MG63 (cell line): ENCODE measurements at regions not wholly inside any gene's neighbourhood (a gene's known extent, or its start where the extent isn't known, plus 50 kb on each side); places are given as distances from the start of the nearest gene placed in this dataset.

Source experiments
- DNase-seq: peaks from one replicate; pipeline ENCODE4 v3.0.0-alpha.2; 2020
- H3K27me3 ChIP-seq: fragments of 250-450 bp; sonication (Bioruptor Pico); 2 replicates; pipeline ENCODE4 v1.5.1; 2020; ENCODE audit warnings: mild to moderate bottlenecking, moderate library complexity
- H3K36me3 ChIP-seq: fragments of 250-450 bp; sonication (Bioruptor Pico); 2 replicates; pipeline ENCODE4 v1.5.1; 2020; ENCODE audit warnings: mild to moderate bottlenecking, moderate library complexity
- H3K4me3 ChIP-seq: fragments of 250-450 bp; sonication (Bioruptor Pico); 2 replicates; pipeline ENCODE4 v1.5.1; 2020; ENCODE audit warnings: mild to moderate bottlenecking, moderate library complexity
- H3K9me3 ChIP-seq: fragments of 250-450 bp; sonication (Bioruptor Pico); 2 replicates; pipeline ENCODE4 v1.5.1; 2020; ENCODE audit warnings: mild to moderate bottlenecking, moderate library complexity

GRCh38 chr3:174720717-174721116 lies 138.4 kb upstream of the NAALADL2 start:
- H3K27me3 ChIP-seq = no peaks in the 10 kb centered on the region
- no peaks in the 10 kb centered on the region for H3K36me3 ChIP-seq
- no peaks in the 10 kb centered on the region for H3K9me3 ChIP-seq
- DNase-seq = no peak
- no peak overlapping the region for H3K4me3 ChIP-seq

DNA sequence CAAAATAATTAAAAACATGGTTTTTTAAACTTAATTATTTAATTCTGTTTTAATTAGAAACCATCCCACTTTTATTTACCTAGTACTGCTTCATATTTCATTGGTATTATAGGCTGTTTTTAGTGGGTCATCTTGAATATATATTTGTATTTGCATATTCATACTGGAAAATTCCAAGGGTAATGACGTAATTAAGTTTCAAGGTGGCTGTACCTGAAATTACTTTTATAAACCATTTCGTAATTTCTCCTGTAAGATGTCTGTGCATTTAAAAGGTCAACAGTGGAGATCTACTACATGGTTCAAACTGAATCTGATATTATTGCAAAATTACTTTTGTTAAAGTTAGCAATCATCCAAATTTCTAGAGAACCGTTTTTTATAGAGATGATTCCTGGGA lies 133.8 kb upstream of the NAALADL2 start:
- no peak for DNase-seq
- Histone ChIP-seq H3K36me3 (no peaks in the 10 kb centered on the region), H3K4me3 (no peak overlapping the region), H3K9me3 (no peaks in the 10 kb centered on the region; the same call in 1 of the 2 replicates), H3K27me3 (no peaks in the 10 kb centered on the region)

GRCh38 chr3:174737966-174738365 lies 121.2 kb upstream of the NAALADL2 start:
- Histone ChIP-seq H3K4me3 (no peak overlapping the region), H3K9me3 (peaks cover 8% of the 10 kb centered on the region), H3K36me3 (no peaks in the 10 kb centered on the region), H3K27me3 (no peaks in the 10 kb centered on the region)
- no peak for DNase-seq

GRCh38 chr3:174749143-174749542 lies 110.0 kb upstream of the NAALADL2 start:
- no peak for DNase-seq
- no peak overlapping the region for H3K4me3 ChIP-seq
- H3K36me3 ChIP-seq = no peaks in the 10 kb centered on the region
- peaks cover 19% of the 10 kb centered on the region for H3K9me3 ChIP-seq
- H3K27me3 ChIP-seq = no peaks in the 10 kb centered on the region

GRCh38 chr3:174755833-174756829 lies 103.0 kb upstream of the NAALADL2 start:
- Histone ChIP-seq H3K36me3 (no peaks in the 10 kb centered on the region; the same call in 1 of the 2 replicates), H3K9me3 (peaks cover 7% of the 10 kb centered on the region; the same call in 1 of the 2 replicates), H3K4me3 (no peak overlapping the region), H3K27me3 (no peaks in the 10 kb centered on the region)
- DNase-seq = no peak

DNA sequence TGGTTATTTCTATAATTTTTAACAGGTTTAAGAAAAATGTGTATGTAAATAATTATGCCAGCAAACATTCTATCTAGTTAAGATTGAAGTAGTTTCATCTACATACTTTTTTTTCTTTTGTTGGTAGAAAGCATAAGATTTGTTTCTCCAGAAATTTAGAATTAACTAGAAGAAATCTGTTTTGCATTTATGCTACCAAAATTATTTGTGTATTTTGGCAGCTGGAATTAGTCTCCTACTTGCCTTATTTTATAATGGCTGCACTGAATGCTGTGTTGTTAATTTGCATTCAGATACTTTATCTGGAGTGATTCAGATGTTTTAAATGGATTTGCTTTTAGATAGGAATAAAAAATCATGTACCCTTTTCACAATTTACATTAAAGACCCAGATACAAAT lies 100.2 kb upstream of the NAALADL2 start:
- DNase-seq = no peak
- no peaks in the 10 kb centered on the region; the same call in 1 of the 2 replicates for H3K36me3 ChIP-seq
- H3K27me3 ChIP-seq = no peaks in the 10 kb centered on the region
- H3K9me3 ChIP-seq = peaks cover under 1% of the 10 kb centered on the region; the same call in 1 of the 2 replicates
- H3K4me3 ChIP-seq = no peak overlapping the region

DNA sequence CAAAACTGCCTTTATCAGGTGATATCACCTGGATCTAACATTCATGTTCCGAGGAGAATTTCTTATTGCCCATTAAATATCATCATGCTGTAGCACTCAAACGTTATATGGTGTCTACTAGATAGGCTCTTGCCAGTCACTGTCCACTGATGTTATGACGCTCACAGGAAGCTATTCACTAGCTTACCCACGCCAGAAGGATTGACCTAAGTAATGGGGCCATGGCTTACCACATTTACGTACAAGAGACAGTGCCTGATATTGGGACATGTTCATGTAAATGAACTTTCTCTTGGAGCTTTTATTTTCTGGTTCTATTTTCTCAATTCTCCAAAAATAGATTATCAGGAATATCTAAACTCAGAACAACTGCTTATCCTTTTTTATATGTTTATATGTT lies 91.7 kb upstream of the NAALADL2 start:
- H3K4me3 ChIP-seq = no peak overlapping the region
- peaks cover 8% of the 10 kb centered on the region for H3K9me3 ChIP-seq
- no peaks in the 10 kb centered on the region for H3K27me3 ChIP-seq
- DNase-seq = no peak
- peaks cover 16% of the 10 kb centered on the region for H3K36me3 ChIP-seq

DNA sequence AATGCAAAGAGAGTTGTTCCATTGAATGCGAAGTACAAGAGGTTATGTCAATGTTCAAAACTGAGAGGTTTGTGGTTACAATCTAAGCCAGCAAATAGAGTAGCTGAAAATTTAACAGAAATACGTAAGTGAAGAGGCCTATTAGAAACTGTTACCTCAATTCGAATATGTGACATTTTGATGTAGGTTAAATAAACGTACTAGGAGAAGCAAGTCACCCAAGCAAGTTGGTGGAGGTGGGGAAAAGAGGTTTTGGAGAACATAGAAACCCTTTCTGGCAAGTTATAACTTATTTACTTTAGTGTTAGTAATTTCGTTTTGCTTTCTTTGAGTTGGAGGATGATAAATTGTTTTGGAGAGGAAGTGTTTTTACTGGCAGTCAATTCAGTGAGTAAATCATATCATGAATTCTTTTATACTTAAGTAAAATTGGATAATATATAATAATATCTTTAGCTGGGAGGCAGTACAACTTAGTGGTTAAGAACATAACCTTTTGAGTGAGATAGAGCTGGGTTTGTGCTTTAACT lies 91.2 kb upstream of the NAALADL2 start:
- Histone ChIP-seq H3K9me3 (peaks cover 8% of the 10 kb centered on the region), H3K27me3 (no peaks in the 10 kb centered on the region), H3K36me3 (peaks cover 16% of the 10 kb centered on the region), H3K4me3 (no peak overlapping the region)
- DNase-seq = peak; percentile 43

GRCh38 chr3:174769171-174769570 lies 90.0 kb upstream of the NAALADL2 start:
- Histone ChIP-seq H3K36me3 (peaks cover 16% of the 10 kb centered on the region), H3K27me3 (no peaks in the 10 kb centered on the region), H3K4me3 (no peak overlapping the region), H3K9me3 (peaks cover 8% of the 10 kb centered on the region)
- no peak for DNase-seq

DNA sequence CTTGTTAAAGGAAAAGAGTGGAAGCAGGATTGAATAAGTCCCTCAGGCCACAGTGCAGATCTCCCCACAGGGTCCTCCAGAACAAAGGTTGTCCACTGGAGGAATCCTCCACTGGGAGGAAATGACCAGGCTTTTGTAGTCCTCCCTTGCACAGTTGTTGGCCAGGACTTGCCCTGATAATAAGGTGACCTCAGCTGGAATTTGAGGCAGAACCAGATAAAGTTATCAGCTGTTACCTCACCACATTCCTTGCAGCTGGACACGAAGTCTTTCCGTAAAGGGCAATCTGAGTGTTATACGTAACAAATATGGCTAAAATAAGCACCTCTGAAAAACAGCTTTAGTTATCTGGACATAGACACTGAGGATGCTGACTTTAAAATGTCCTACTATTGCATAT lies 83.5 kb upstream of the NAALADL2 start:
- DNase-seq = peak; percentile 8
- no peak overlapping the region for H3K4me3 ChIP-seq
- H3K36me3 ChIP-seq = peaks cover 5% of the 10 kb centered on the region; the same call in 1 of the 2 replicates
- peaks cover 10% of the 10 kb centered on the region for H3K9me3 ChIP-seq
- H3K27me3 ChIP-seq = no peaks in the 10 kb centered on the region

DNA sequence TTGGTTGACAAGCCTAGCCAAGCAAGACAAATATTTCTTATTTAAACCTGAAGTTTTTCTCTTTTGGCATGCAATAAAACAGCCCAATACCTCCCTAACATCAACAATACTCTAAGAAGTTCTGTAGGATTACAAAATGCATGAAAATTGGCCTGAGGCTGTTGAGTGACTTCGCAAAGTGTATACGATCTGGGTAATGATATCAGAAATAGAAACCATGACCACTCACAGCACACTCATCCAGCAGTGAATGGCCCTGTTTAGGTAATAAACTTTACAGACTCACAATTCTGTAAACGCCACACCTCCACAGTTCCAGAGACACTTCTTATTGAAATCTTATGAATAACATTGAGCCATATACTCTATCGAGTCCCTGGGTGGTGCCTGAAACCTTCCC lies 83.0 kb upstream of the NAALADL2 start:
- DNase-seq = peak; percentile 45

GRCh38 chr3:174776636-174777035 lies 82.5 kb upstream of the NAALADL2 start:
- H3K36me3 ChIP-seq = peaks cover 3% of the 10 kb centered on the region
- no peak overlapping the region for H3K4me3 ChIP-seq
- DNase-seq = no peak
- no peaks in the 10 kb centered on the region for H3K27me3 ChIP-seq
- peaks cover 17% of the 10 kb centered on the region for H3K9me3 ChIP-seq

More for the DNA sequence above, 83.0 kb upstream of the NAALADL2 start:
- Histone ChIP-seq H3K27me3 (no peaks in the 10 kb centered on the region), H3K9me3 (peaks cover 13% of the 10 kb centered on the region), H3K4me3 (no peak overlapping the region), H3K36me3 (peaks cover 3% of the 10 kb centered on the region; the same call in 1 of the 2 replicates)

- Histone ChIP-seq H3K36me3 (peaks cover 10% of the 10 kb centered on the region), H3K4me3 (no peak overlapping the region), H3K9me3 (peaks cover 25% of the 10 kb centered on the region), H3K27me3 (no peaks in the 10 kb centered on the region)
- DNase-seq = no peak
Measured at GRCh38 chr3:174777813-174778212, 81.3 kb upstream of the NAALADL2 start.

- peaks cover 16% of the 10 kb centered on the region for H3K36me3 ChIP-seq
- H3K9me3 ChIP-seq = peaks cover 37% of the 10 kb centered on the region
- H3K4me3 ChIP-seq = no peak overlapping the region
- no peak for DNase-seq
- no peaks in the 10 kb centered on the region for H3K27me3 ChIP-seq
Measured at GRCh38 chr3:174783502-174783901, 75.6 kb upstream of the NAALADL2 start.

- Histone ChIP-seq H3K36me3 (peaks cover 16% of the 10 kb centered on the region), H3K4me3 (no peak overlapping the region), H3K27me3 (no peaks in the 10 kb centered on the region), H3K9me3 (peaks cover 35% of the 10 kb centered on the region)
- DNase-seq = no peak
Measured at GRCh38 chr3:174784206-174784934, 74.8 kb upstream of the NAALADL2 start.

DNA sequence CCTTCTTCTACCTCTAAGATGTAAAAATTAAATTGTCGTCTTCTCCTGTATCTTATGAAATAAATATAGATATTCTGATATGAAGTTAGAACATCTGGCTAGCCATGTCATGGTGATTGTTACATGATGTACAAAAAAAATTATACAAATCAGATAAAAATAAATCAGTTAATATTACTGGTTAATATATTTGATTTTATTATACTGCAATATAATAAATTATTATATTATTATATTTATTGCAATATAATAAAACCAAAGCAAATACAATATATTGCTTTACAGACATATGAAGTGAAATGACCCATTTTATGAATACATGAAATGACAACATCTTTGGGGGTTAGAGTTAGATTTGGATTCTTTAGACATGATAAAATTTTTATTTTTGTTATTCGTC lies 72.3 kb upstream of the NAALADL2 start:
- no peak for DNase-seq
- Histone ChIP-seq H3K4me3 (no peak overlapping the region), H3K36me3 (peaks cover 11% of the 10 kb centered on the region), H3K9me3 (peaks cover 20% of the 10 kb centered on the region), H3K27me3 (no peaks in the 10 kb centered on the region)

DNA sequence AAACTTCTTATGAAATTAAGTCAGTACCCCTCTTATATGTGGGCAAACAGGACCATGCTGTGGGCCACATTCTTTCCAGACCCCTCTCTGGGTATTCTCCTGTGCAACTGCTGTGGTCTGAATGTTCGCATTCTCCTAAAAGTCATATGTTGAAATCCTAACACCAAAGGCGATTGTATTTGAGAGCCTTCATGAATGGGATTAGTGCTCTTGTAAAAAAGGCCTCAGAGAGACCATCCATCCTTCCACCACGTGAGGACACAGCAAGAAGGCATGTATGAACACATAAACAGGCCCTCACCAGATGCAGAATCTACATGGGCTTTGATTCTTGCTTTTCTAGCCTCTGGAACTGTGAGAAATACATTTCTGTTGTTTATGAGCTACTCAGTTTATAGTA lies 68.0 kb upstream of the NAALADL2 start:
- Histone ChIP-seq H3K9me3 (peaks cover 6% of the 10 kb centered on the region; the same call in 1 of the 2 replicates), H3K4me3 (no peak overlapping the region), H3K36me3 (0 out of 2 replicates have a peak, but pooled peaks cover 2% of the 10 kb centered on the region), H3K27me3 (no peaks in the 10 kb centered on the region)
- DNase-seq = no peak
